HG02763 (cell line): ENCODE measurements at regions not wholly inside any gene's neighbourhood (a gene's known extent, or its start where the extent isn't known, plus 50 kb on each side); places are given as distances from the start of the nearest gene placed in this dataset.
"Not testable (repeated sequence)": the region's sequence is repeated elsewhere in the genome, so short reads cannot be mapped to it uniquely, and the experiment has no call there.

Source experiments
- ATAC-seq: cut with Tn5 transposase; IDR thresholded peaks from one replicate; pipeline ENCODE4 v1.9.1; 2021; ENCODE audit warnings: mild to moderate bottlenecking, moderate library complexity; ENCODE audit not compliant: unreplicated experiment

GRCh38 chr4:179164267-179164999 is 1722.2 kb upstream of the AGA start:
- ATAC-seq, result no peak

- no peak for ATAC-seq
Observed at GRCh38 chr4:179165000-179165738, 1722.9 kb upstream of the AGA start.

- no peak for ATAC-seq
Observed at GRCh38 chr4:179165862-179166261, 1723.6 kb upstream of the AGA start.

GRCh38 chr4:179170308-179170707 is 1728.1 kb upstream of the AGA start:
- ATAC-seq, result not testable (repeated sequence)

- no peak for ATAC-seq
Observed at GRCh38 chr4:179182741-179183140, 1740.5 kb upstream of the AGA start.

- ATAC-seq, result no peak
Observed at GRCh38 chr4:179195887-179196286, 1753.7 kb upstream of the AGA start.

- ATAC-seq, result no peak
Observed at GRCh38 chr4:179196511-179196910, 1754.3 kb upstream of the AGA start.

GRCh38 chr4:179200681-179201080 is 1758.4 kb upstream of the AGA start:
- ATAC-seq, result no peak

GRCh38 chr4:179225594-179225993 is 1783.4 kb upstream of the AGA start:
- ATAC-seq, result no peak

- ATAC-seq, result no peak
Observed at GRCh38 chr4:179248821-179249220, 1806.6 kb upstream of the AGA start.

- ATAC-seq, result no peak
Observed at GRCh38 chr4:179268791-179269190, 1826.6 kb upstream of the AGA start.

GRCh38 chr4:179272282-179272681 is 1830.0 kb upstream of the AGA start:
- no peak for ATAC-seq

- no peak for ATAC-seq
Observed at GRCh38 chr4:179278647-179279046, 1836.4 kb upstream of the AGA start.

- no peak for ATAC-seq
Observed at GRCh38 chr4:179285696-179286095, 1843.5 kb upstream of the AGA start.

GRCh38 chr4:179291657-179292056 is 1849.4 kb upstream of the AGA start:
- ATAC-seq, result no peak

- no peak for ATAC-seq
Observed at GRCh38 chr4:179292468-179292867, 1850.2 kb upstream of the AGA start.

GRCh38 chr4:179307297-179308136 is 1865.3 kb upstream of the AGA start:
- ATAC-seq, result peak; percentile 71

GRCh38 chr4:179313823-179314222 is 1871.6 kb upstream of the AGA start:
- no peak for ATAC-seq

- ATAC-seq, result no peak
Observed at GRCh38 chr4:179325181-179325580, 1882.9 kb upstream of the AGA start.

GRCh38 chr4:179328627-179329026 is 1886.4 kb upstream of the AGA start:
- no peak for ATAC-seq

- no peak for ATAC-seq
Observed at GRCh38 chr4:179331362-179331761, 1889.1 kb upstream of the AGA start.

- ATAC-seq, result no peak
Observed at GRCh38 chr4:179344861-179345260, 1902.6 kb upstream of the AGA start.
